ENCODE measurements at regions not wholly inside any gene's neighbourhood (a gene's known extent, or its start where the extent isn't known, plus 50 kb on each side); places are given as distances from the start of the nearest gene placed in this dataset.

DNA sequence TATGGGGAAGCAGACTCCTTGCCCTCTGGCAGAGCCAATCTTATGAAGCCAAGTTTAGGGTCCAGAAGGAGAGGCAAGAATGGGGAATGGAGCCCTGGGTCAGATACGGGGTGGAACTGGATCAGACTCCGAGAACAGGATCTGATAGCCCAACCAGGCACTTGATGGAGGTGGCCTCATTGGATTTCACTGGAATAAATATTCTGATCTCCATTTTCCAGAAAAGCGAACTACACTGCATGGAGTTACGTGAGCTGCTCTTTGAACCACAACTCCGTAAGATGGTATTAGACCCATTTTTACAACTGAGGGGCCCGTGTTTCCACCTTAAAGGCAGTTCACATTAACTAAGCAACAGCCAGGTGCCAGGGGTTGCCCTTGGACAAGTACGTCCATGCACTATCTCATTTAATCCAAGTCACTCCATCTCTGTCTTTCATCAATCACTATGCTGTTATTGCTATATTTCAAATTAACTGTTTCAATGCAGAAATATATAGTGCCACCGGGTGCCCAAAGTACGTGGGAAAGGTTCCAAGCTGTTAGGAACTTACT is 155.2 kb downstream of the BCL11B start:
- Mint-ChIP-seq H3K4me1 (ENCODE audit: low read depth) (no peaks in the 10 kb centered on the region), H3K36me3 (ENCODE audit: low read depth) (no peaks in the 10 kb centered on the region)
- intact Hi-C loops (cut with micrococcal nuclease), result no loop called here

GRCh38 chr14:99117671-99118045 is 154.3 kb downstream of the BCL11B start:
- no peaks in the 10 kb centered on the region for H3K9me3 Mint-ChIP-seq
- no peak overlapping the region for H3K27ac Mint-ChIP-seq
- DNase-seq (ENCODE audit: low spot score), result no peak
- peaks cover 13% of the 10 kb centered on the region for H3K27me3 Mint-ChIP-seq (ENCODE audit: insufficient read depth)
- no peak overlapping the region for H3K4me3 Mint-ChIP-seq
- intact Hi-C loops (cut with micrococcal nuclease), result no loop called here
- H3K4me1 Mint-ChIP-seq (ENCODE audit: low read depth), result no peaks in the 10 kb centered on the region
- H3K36me3 Mint-ChIP-seq (ENCODE audit: low read depth), result no peaks in the 10 kb centered on the region

More for the DNA sequence above, 155.2 kb downstream of the BCL11B start:
- H3K4me3 Mint-ChIP-seq, result no peak overlapping the region
- no peaks in the 10 kb centered on the region for H3K9me3 Mint-ChIP-seq
- peaks cover 14% of the 10 kb centered on the region for H3K27me3 Mint-ChIP-seq (ENCODE audit: insufficient read depth)
- no peak overlapping the region for H3K27ac Mint-ChIP-seq
- no peak for DNase-seq (ENCODE audit: low spot score)

DNA sequence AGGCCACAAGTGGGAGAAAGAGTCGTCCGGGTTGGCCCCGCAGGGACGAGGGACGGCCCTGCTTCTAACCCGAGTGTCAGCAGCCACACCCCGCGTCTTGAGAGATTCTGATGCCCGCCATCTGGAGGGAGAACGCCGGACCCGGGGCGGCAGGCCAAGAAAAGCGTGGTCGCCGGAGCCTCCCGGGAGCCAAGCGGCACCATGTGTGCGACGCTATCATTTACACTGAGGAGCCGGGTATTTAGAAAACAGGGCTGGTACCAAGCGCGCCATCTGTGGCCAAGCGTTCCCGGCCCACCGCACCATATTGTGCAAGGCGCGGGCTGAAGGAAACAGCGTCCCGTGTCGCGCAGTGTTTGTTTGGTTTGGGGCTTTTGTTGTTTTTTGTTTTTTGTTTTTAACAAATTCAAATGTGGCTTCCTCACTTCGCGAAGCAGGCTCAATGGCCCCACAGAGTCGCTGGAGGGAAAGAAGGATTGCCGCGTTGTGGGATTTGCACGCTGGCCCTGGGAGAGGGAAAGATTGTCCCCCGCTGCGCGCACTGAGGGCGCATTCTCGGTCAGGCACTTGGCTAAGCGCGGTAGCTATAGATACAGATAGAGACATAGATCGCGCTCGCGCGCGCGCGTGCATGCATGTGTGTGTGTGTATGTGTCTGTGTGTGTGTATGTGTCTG is 153.8 kb downstream of the BCL11B start:
- no peak overlapping the region for H3K27ac Mint-ChIP-seq
- DNase-seq (ENCODE audit: low spot score), result no peak
- no peak overlapping the region for H3K4me3 Mint-ChIP-seq
- H3K36me3 Mint-ChIP-seq (ENCODE audit: low read depth), result no peaks in the 10 kb centered on the region
- H3K27me3 Mint-ChIP-seq (ENCODE audit: insufficient read depth), result peaks cover 13% of the 10 kb centered on the region
- no peaks in the 10 kb centered on the region for H3K9me3 Mint-ChIP-seq
- intact Hi-C loops (cut with micrococcal nuclease), result no loop called here
- no peaks in the 10 kb centered on the region for H3K4me1 Mint-ChIP-seq (ENCODE audit: low read depth)

GRCh38 chr14:99118946-99119345 is 153.1 kb downstream of the BCL11B start:
- intact Hi-C loops (cut with micrococcal nuclease), result no loop called here
- H3K27ac Mint-ChIP-seq, result no peak overlapping the region
- H3K27me3 Mint-ChIP-seq (ENCODE audit: insufficient read depth), result peaks cover 13% of the 10 kb centered on the region
- DNase-seq (ENCODE audit: low spot score), result no peak
- H3K4me3 Mint-ChIP-seq, result no peak overlapping the region
- H3K4me1 Mint-ChIP-seq (ENCODE audit: low read depth), result no peaks in the 10 kb centered on the region
- no peaks in the 10 kb centered on the region for H3K36me3 Mint-ChIP-seq (ENCODE audit: low read depth)
- H3K9me3 Mint-ChIP-seq, result no peaks in the 10 kb centered on the region
